ENCODE measurements at regions not wholly inside any gene's neighbourhood (a gene's known extent, or its start where the extent isn't known, plus 50 kb on each side); places are given as distances from the start of the nearest gene placed in this dataset.

GRCh38 chrX:150037041-150037440, 98.8 kb upstream of the EOLA2 start:
- DNase-seq (ENCODE audit: extremely low spot score in 2 of 2): no peak
- Histone ChIP-seq H3K27me3 (no peaks in the 10 kb centered on the region), H3K27ac (no peak overlapping the region), H3K4me3 (no peak overlapping the region), H3K9me3 (peaks cover 5% of the 10 kb centered on the region), H3K36me3 (no peaks in the 10 kb centered on the region), H3K4me1 (no peaks in the 10 kb centered on the region)
- intact Hi-C loops (cut with DNase I): no loop called here
- TF ChIP-seq POLR2A (IDR thresholded peaks at IDR 0.05) (no peak), POLR2AphosphoS5 (IDR thresholded peaks at IDR 0.05; ENCODE audit: insufficient read depth in 1 of 2, low read depth in 1 of 2) (no peak)
- TF ChIP-seq, protein P1, sequence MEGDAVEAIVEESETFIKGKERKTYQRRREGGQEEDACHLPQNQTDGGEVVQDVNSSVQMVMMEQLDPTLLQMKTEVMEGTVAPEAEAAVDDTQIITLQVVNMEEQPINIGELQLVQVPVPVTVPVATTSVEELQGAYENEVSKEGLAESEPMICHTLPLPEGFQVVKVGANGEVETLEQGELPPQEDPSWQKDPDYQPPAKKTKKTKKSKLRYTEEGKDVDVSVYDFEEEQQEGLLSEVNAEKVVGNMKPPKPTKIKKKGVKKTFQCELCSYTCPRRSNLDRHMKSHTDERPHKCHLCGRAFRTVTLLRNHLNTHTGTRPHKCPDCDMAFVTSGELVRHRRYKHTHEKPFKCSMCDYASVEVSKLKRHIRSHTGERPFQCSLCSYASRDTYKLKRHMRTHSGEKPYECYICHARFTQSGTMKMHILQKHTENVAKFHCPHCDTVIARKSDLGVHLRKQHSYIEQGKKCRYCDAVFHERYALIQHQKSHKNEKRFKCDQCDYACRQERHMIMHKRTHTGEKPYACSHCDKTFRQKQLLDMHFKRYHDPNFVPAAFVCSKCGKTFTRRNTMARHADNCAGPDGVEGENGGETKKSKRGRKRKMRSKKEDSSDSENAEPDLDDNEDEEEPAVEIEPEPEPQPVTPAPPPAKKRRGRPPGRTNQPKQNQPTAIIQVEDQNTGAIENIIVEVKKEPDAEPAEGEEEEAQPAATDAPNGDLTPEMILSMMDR (IDR thresholded peaks at IDR 0.05): no peak

DNA sequence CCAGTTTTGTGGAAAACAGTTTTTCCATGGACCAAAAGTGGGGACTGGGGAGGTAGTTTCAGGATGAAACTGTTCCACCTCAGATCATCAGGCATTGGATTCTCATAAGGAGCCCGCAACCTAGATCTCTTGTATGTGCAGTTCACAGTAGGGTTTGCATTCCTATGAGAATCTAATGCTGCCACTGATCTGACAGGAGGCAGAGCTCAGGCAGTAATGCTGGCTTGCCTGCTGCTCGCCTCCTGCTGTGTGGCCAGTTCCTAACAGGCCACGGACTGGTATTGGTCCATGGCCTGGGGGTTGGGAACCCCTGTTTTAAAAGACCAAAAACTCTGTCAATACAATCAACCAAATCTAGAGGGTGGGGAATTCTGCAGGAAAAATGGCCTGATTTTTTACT, 100.0 kb upstream of the EOLA2 start:
- Histone ChIP-seq H3K4me3 (no peak overlapping the region), H3K4me1 (no peaks in the 10 kb centered on the region), H3K36me3 (no peaks in the 10 kb centered on the region), H3K27me3 (no peaks in the 10 kb centered on the region), H3K27ac (no peak overlapping the region), H3K9me3 (peaks cover 5% of the 10 kb centered on the region)
- DNase-seq (ENCODE audit: extremely low spot score in 2 of 2): no peak
- intact Hi-C loops (cut with DNase I): no loop called here
- TF ChIP-seq POLR2A (IDR thresholded peaks at IDR 0.05) (no peak), POLR2AphosphoS5 (IDR thresholded peaks at IDR 0.05; ENCODE audit: insufficient read depth in 1 of 2, low read depth in 1 of 2) (no peak)
- TF ChIP-seq, protein P1 (IDR thresholded peaks at IDR 0.05): no peak

GRCh38 chrX:150038986-150039599, 100.8 kb upstream of the EOLA2 start:
- intact Hi-C loops (cut with DNase I): no loop called here
- Histone ChIP-seq H3K4me3 (no peak overlapping the region), H3K36me3 (no peaks in the 10 kb centered on the region), H3K27me3 (no peaks in the 10 kb centered on the region), H3K27ac (no peak overlapping the region), H3K9me3 (peaks cover 5% of the 10 kb centered on the region), H3K4me1 (no peaks in the 10 kb centered on the region)
- no peak for DNase-seq (ENCODE audit: extremely low spot score in 2 of 2)
- no peak for TF ChIP-seq POLR2AphosphoS5 (IDR thresholded peaks at IDR 0.05; ENCODE audit: insufficient read depth in 1 of 2, low read depth in 1 of 2)
- TF ChIP-seq POLR2A (IDR thresholded peaks at IDR 0.05): no peak
- TF ChIP-seq, protein P1 (IDR thresholded peaks at IDR 0.05): no peak

DNA sequence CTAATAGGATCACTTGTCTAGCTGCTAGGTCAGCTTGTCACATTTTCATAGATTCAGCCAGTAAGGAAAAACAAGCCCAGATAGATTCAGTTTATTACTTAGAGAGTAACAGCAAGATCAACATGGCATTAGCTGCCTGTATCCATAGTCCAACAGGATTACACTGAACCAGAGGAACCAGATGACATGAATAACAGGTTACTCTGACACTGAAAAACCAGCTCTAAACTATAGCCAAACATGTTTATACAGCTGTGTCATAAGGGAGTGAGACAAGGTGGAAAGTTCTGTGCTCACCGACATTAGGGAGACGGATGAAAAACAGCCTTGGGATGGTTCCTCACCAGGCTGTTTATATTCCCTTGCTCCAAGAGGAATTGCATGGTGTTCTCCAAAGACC, 102.9 kb upstream of the EOLA2 start:
- Histone ChIP-seq H3K27me3 (no peaks in the 10 kb centered on the region), H3K9me3 (no peaks in the 10 kb centered on the region), H3K36me3 (no peaks in the 10 kb centered on the region), H3K27ac (no peak overlapping the region), H3K4me3 (no peak overlapping the region), H3K4me1 (no peaks in the 10 kb centered on the region)
- no peak for DNase-seq (ENCODE audit: extremely low spot score in 2 of 2)
- no peak for TF ChIP-seq POLR2AphosphoS5 (IDR thresholded peaks at IDR 0.05; ENCODE audit: insufficient read depth in 1 of 2, low read depth in 1 of 2)
- TF ChIP-seq, protein P1 (IDR thresholded peaks at IDR 0.05): no peak
- TF ChIP-seq POLR2A (IDR thresholded peaks at IDR 0.05): no peak
- intact Hi-C loops (cut with DNase I): no loop called here

GRCh38 chrX:150044556-150044955, 106.3 kb upstream of the EOLA2 start:
- Histone ChIP-seq H3K4me3 (no peak overlapping the region), H3K4me1 (no peaks in the 10 kb centered on the region), H3K27ac (no peak overlapping the region), H3K27me3 (no peaks in the 10 kb centered on the region), H3K9me3 (no peaks in the 10 kb centered on the region), H3K36me3 (no peaks in the 10 kb centered on the region)
- no peak for DNase-seq (ENCODE audit: extremely low spot score in 2 of 2)
- intact Hi-C loops (cut with DNase I): no loop called here
- TF ChIP-seq POLR2A (IDR thresholded peaks at IDR 0.05): no peak
- no peak for TF ChIP-seq POLR2AphosphoS5 (IDR thresholded peaks at IDR 0.05; ENCODE audit: insufficient read depth in 1 of 2, low read depth in 1 of 2)
- TF ChIP-seq, protein P1 (IDR thresholded peaks at IDR 0.05): no peak
